Activated CD8-positive, alpha-beta memory T cell treated with anti-CD3 and anti-CD28 coated beads for 48 hours (primary cell): ENCODE measurements at regions not wholly inside any gene's neighbourhood (a gene's known extent, or its start where the extent isn't known, plus 50 kb on each side); places are given as distances from the start of the nearest gene placed in this dataset.

ENCODE experiments used
- DNase-seq, 3 experiments: peaks; one replicate each; pipeline ENCODE4 v3.0.0-alpha.2; 2020; ENCODE audit warnings: low read depth in 2 of 3, low spot score in 2 of 3

DNA sequence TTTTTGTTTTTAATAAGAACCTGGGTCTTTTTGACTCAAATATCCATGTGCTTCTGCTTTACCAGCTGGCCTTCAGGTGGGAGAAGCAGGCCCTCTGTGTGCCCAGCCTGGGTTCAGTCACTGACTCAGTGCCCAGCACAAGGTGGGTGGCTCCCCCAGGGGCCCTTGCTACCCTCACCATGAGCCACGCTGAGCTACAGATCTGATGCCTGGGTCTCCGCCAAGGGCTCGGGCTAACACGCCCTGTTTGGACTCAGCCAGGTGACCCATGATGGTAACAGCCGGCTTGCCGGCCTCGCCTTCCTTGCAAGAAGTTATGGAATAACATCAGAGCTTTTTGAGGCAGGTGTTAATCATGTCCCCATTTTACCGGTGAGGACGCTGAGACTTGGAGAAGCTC, 109.5 kb upstream of the NLRP1 start:
- no peak for DNase-seq

DNA sequence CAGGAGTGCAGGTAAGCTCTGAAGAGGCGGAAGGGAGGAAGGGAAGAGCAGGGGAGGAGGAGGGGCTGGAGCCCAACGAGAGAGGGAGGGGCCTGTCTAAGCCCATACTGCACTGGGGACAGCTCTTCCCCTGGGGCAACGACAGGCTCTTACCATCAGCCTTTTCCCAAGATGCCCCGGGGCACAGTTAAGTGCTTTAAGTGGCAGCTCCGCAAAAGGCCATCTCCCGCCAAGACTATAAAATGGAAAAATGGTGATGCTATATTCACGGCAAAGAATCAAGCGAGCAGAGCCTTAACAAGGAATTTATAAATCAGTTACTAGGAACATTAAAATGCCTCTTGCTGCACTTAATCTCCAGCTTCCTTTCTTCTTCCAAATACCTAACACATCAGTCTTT, 110.2 kb upstream of the NLRP1 start:
- DNase-seq: no peak

DNA sequence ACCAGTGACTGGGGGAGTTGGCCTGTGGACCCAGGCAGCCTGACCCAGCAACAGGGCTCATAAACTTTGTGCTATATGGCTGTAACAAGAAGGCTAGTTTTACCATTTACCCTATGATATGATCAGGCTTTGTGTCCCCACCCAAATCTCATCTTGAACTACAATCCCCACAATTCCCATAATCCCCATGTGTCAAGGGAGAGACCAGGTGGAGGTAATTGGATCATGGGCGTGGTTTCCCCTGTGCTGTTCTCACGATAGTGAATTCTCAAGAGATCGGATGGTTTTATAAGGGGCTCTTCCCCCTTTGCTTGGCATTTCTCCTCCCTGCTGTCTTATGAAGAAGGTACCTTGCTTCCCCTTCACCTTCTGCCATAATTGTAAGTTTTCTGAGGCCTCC, 111.2 kb upstream of the NLRP1 start:
- DNase-seq: no peak

DNA sequence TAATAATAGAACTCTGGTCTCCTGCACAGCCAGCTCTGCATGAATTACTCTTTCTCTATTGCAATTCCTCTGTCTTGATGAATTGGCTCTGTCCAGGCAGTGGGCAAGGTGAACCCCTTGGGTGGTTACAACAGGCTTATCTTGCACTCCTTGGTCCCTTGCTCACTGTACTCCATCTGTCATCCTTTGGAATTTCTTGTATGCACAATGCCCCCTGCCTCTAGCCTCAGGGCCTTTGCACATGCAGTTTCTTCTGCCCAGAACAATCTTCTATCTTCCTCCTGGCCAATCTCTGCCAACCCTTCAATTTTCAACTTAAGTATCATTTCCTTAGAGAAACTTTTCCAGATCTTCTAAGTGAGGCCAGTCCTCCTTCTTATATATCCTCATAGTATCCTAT, 114.7 kb upstream of the NLRP1 start:
- no peak for DNase-seq

DNA sequence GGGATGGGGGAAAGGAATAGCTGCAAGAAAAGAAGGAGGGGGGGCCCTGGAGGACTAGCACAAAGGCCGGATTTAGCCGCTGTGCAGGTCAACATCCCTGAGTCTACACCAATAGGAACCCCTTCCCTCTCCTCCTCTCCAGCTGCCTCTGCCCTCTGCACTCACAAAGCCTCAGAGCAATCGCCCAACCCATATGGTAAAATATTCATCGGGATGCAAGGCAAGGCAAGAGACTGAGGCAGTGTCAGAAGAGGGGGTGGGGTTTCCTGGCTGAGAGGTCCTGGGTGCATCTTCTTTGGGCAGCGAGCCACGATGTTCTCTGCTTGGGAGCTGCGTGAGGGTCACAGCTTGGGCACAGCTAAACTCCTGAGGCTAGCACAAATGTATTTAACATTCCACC, 115.5 kb upstream of the NLRP1 start:
- DNase-seq: no peak

DNA sequence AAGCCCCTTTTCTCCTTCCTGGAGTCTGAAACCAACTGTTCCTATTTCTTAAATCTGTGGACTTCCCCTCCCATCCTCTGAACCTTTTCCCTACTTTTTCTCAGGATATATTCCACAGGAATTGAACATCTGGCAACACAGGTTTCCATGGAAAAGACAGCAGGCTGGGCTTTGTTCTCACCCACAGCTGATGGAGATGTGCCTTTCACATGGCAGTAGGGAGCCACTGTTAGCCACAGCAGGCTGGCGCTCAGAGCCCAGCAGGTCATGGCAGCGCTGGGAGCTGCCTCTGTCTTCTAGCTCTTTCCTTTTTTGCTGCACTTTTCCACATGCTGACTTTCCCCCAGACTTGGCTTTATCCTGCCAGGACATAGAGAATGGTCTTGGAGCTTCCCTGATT, 116.4 kb upstream of the NLRP1 start:
- DNase-seq: no peak

DNA sequence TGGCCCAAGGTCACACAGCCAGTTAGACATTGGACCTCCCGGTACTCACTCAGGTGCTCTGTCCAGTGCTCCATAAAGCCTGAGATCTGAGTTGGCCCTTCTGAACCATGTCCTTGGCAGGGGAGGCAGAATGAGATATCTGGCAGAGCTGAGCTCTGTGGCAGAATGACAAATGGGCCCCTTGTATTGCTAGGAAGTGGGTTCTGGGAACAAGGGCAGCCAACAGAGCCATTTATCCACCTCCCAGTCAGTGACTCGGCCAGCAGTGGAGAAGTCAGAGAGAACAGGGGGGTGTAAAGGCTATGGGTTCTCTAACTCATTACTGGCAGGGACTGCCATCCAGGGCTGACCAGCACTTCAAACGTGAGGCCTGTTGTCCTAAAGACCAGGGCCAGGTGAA, 117.1 kb upstream of the NLRP1 start:
- no peak for DNase-seq

DNA sequence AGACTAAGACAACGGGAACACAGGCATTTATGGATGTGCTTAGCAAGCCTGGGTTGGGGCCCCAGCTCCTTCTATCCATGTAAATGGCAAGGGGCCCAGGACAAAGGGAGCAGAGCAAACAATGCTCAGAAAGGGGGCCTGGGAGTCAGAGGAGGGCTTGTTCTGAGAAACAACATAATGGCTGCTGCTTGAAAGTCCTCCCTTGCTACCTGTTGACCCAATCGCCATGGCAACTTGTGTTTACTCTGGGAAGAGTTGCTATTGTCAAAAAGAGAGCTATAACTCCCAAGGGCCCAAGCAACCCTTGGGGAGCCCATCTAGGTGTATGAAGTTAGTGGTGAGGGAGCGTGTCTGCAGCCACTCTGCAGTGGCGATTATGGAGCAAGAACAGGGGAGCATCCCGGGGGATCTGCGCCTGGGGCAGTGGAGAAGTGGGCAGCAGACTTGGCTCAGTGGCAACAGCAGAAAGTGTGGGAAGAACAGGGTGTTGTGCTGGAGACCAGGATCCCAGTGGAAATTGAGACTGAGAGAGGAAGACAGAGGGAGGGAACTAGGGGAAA, 118.7 kb upstream of the NLRP1 start:
- no peak for DNase-seq

DNA sequence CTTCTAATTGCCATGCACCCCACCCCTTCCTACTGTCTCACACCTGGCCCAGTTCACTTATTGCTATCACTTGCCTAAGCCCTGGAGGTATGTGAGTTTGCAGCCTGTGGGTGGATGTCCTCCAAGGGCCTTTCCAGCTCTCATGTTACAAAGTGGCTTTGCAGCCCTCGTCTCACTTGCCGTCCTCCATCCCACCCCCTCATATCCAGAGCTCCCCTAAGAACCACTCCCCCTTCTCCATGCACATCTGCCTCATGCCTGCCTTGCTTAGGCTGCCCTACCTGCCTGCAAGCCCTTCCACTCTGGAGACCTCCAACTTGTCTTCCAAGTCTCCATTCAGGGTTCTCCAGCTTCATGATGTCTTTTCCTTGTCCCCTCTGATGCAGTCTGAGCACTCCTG, 119.4 kb upstream of the NLRP1 start:
- DNase-seq: no peak

DNA sequence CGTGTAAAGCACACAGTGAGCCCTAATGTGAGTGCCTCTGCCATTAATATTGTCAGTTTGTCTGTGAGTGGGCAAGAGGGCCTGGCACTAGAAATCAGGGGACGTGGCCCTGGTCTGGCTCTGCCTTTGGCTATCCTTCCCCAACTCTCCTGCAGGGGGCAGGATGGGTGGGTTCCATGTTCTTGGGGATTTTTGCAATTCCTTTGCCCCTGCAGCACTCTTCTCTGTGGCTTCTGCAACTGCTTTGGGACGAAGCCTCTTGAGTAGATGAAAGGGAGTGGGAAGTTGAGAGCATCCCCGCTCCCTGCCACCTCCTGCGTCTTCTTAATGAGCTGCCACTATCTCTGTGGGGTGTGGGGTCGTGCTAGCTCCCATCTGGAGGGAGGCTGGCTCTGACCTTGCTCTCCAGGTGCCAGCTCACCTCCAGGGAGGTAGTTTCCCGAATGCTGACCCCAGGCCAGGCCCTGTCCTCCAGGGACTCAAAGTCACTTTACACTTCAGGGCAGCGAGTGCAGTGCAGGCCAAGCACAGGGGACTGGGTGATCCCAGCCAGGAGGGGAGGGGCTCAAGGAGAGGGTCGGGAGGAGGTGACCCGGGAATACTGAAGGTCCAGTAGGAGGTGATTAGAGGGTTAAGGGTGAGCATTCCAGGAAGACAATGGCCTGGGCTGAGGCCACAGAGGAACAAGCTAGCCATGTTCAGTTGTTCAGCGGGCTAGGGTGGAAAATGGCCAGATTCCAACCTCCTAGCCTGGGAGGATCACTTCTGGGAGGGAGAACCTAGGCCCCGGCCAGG, 121.0 kb upstream of the NLRP1 start:
- DNase-seq: no peak

DNA sequence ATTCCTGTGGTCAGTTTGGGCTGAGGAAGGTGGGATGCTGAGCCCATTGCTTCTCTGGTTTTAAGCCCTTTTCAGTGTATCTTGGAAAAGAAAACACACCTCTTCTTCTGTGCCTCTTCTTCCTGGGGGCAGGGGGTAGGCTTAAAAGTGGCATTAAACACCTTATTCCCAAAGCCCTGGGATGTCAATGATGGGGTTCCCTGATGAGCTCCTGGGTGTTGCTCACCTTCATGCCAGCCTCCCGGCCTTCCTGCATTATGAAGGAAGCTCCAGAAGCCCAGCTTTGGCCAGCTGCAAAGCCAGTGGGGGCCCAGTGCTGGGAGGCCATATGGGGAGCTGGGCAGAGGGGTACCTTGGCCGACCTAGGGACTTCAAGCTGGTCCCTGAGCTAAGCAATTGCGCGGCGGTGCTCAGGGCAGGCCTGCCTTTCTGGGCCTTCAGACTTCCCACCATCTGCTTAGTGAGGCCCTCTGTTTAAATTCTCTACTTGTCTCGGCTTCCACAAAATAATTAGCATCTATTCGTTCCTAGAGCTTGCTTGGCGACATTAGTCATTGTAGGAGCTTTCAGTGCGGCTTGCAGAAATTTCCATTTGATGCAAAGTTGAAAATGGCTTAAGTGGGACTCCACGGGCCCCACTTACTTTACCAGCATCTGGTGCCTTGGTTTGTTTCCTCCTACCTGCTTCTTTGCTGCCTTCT, 121.7 kb upstream of the NLRP1 start:
- no peak for DNase-seq

DNA sequence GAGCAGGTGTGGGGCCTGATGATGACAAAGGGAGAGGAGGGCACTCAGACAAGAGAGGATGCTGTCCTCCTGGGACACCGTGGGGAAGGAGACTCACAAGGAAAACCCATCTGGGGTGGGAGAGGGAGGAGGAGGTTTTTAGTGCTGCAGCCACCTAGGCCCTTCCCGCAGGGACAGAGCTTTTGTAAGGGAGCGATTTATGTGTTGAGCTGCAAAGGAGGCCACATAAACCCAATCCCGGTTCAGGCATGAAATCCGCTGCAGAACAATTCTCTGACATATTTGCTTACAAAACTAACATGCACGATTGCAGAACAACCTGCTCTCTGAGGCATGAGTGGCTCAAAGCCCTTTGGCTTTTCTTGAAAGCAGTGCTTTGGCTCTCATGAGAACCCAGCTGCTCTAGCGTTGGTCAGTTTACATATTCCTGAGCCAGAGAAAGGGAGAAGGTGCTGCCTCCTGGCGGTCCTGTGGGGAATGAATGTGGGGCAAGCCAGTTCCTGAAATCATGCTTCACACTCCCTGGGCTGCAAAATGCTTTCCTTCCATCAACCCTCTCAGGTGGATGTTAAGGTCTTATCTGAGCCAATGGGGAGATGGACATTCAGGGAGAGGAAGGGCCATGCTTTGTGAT, 122.4 kb upstream of the NLRP1 start:
- DNase-seq: peak; percentile 4 to 27 (median 19)

DNA sequence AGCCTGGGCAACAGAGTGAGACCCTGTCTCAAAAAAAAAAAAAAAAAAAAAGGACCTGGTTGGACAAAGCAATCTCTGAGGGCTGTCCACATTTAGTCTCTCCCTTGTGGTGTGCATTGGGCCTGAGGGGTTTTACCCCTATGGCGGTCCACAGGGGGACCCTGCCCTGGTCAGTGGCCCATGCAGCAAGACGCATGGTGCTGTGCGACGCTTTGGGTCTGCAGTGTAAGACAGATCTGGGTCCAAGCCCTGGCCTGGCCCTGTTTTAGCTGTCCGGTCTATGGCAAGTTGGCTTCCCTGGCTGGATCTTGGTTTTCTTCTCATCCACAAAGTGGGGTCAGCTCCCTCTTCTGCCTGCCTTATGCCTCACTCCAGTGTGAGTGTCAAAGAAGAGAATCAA, 123.2 kb upstream of the NLRP1 start:
- no peak for DNase-seq

DNA sequence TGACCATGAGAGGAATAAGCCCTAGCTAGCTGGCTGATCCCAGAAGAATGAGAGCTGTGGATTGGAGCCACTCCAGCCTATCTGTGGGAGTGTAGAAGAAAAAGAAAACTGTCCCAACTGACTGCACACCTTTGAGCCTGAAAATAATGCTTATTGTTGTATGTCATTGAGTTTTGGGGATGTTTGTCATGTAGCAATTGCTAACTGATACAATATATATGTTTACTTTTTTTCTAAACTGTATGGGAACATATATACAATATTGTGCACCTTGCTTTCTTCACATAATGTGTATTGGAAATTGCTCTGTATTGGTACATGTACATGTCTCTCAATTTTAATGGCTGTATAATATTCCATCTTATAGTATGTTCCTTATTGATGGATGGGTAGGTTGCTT, 124.0 kb upstream of the NLRP1 start:
- no peak for DNase-seq

DNA sequence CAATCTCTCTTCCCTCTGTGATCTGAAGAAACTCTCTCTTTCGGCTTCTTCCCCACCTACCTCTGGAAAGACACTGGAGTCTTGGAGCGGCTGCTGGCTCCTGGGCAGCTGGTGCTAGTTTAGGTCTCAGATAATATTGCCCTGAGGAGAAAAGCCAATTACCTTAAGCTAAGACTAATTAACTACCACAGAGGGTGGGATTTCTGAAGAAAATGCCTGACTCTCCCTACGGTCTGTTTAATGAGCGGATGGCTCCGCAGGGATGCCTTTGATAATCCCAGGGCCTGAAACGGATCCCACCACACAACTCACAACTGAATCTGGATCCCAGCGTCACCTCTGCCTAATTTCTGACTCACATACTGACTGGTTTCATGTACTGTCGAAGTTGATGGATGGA, 127.0 kb upstream of the NLRP1 start:
- DNase-seq: no peak

DNA sequence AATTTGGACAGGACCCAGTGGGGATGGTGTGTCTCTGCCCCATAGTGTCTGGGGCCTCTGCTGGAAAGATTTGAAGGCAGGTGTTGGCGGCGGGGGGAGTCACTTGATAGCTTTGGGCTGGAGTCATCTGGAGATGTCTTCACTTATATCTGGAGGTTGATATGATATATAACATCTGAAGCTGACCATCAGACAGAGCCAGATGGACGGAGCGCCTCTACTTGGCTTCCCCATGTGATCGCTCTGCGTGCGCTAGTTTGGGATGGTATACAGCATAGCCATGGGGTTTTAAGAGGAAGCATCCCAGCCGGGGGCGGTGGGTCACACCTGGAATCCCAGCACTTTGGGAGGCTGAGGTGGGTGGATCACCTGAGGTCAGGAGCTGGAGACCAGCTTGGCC, 130.7 kb upstream of the NLRP1 start:
- no peak for DNase-seq

DNA sequence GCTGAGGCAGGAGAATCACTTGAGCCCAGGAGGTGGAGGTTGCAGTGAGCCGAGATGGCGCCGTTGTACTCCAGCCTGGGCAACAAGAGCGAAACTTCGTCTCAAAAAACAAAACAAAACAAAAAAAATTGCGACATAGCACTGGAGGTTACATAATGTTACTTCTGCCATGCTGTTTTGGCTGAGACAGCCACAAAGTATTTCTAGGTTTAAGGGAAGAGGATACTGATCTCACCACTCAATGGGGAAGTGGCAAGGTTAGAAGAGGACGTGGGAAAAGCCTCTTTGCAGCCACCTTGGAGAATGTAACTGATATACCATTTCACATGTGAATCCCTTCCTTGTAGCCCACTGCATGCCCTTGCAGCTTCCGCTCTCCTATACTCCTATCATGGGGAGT, 131.2 kb upstream of the NLRP1 start:
- no peak for DNase-seq

DNA sequence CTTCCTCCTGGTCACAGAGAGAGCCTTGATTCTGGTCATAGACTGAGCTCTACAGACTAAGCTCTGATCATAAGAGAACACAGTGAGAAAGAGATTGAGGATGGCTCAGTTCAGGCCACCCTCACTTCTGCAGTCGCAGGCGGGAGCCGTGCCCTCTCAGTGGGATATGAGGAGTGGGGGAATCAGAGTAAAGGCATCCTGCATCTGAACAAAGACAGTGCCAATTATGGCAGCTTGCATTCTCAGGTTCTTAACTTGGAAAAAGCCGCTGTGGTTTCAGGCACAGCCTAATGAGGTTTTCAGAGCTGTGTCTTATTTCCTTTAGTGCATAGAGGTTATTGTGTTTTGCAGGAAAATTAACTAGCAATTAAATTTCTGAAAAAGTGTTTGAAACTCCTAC, 134.4 kb upstream of the NLRP1 start:
- no peak for DNase-seq

DNA sequence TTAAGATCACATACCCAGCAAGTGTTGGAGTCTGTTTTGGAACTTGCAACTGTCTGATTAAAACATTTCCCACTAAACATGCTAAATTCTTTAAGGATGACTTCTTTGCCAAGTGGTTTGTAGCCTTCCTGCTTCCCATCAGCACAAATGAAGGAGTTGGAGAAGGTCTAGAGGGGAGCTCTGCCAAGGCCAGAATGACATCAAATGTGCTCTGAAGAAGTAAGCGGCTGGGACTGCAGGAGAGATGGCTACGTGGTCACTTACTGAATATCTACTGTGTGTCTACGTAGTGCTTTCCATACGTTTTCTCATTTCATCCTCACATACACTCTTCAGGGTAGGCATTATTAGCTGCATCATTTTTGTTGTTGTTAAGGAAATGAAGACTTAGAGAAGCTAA, 135.7 kb upstream of the NLRP1 start:
- no peak for DNase-seq

DNA sequence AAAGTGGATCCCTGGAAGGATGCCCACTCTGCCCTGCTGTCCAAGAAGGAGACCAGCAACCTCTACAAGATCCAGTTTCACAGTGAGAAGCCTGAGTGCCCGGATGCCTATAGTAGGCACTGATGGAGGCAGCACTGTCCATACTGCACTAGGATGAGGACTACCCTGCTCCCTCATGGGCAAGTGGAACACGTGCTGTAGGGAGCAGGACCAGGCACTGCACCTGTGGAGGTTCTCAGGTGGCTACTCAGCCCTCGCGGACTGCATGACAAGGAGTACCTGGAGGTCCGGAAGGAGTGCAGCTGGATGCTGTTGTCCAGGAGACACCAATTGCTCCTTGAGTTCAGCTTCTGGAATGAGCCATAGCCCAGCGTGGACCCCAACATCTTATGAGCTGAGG, 146.1 kb upstream of the NLRP1 start:
- DNase-seq: no peak

DNA sequence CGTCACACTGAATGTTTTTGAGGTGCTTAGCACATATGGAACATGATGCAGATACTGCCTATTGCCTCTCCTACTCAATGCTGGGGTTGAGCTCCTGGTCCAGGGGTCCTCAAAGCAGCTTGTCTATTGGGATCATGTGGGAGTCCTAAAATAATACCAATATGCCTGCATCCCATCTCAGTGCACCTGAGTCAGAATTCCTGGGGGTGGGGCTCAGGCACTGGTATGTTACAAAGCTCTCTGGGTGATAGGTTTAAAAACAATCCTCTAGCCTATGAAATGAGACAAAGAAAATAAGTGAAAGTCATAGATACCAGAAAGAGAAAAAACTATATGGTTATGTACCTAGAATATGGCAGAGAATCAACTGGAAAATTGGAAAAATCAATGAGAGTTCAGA, 156.6 kb upstream of the NLRP1 start:
- no peak for DNase-seq

DNA sequence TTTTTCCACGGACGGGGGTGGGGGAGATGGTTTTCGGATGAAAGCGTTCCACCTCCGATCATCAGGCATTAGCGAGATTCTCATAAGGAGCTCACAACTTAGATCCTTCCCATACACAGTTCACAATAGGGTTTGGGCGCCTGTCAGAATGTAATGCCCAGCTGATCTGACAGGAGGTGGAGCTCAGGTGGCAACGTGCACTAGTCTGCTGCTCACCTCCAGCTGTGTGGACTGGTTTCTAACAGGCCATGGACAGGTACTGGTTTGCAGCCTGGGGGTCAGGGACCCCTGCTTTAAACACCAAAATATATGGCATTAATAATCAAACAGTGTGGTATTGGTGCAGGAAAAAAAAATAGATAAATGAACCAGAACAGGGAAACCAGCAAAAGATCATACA, 157.5 kb upstream of the NLRP1 start:
- DNase-seq: no peak
